Suprapubic skin (tissue), 3 donors: ENCODE measurements at regions not wholly inside any gene's neighbourhood (a gene's known extent, or its start where the extent isn't known, plus 50 kb on each side); places are given as distances from the start of the nearest gene placed in this dataset.

Experiments used
- CTCF ChIP-seq, 2 donors: fragments of 200-600 bp in 1 of 2; fragments of 450-650 bp in 1 of 2; sonication (generic) in 1 of 2; IDR thresholded peaks; one replicate each; pipeline ENCODE4 v1.5.1; 2016 to 2019; ENCODE audit warnings: antibody characterized with exemption in 2 of 2, mild to moderate bottlenecking in 1 of 2, moderate library complexity in 1 of 2
- EP300 ChIP-seq: sonication (generic); formaldehyde crosslinking; IDR thresholded peaks from one replicate; pipeline ENCODE4 v1.6.1; 2017; ENCODE audit warnings: antibody characterized with exemption
- POLR2A ChIP-seq, 2 donors: fragments of 450-650 bp; IDR thresholded peaks; one replicate each; pipeline ENCODE4 v1.6.1; 2017; ENCODE audit warnings: antibody characterized with exemption in 2 of 2, mild to moderate bottlenecking in 2 of 2, moderate library complexity in 2 of 2

GRCh38 chr16:48447428-48447827, 62.2 kb upstream of the SIAH1 start:
- no peak for TF ChIP-seq CTCF (IDR thresholded peaks at IDR 0.05)
- TF ChIP-seq EP300 = no peak
- TF ChIP-seq POLR2A (IDR thresholded peaks at IDR 0.05) = no peak
